Stimulated activated CD4-positive, alpha-beta T cell treated with anti-CD3 and anti-CD28 coated beads, Interleukin-4, amount 100 ng/mL, for 1 hour (primary cell): ENCODE measurements at regions not wholly inside any gene's neighbourhood (a gene's known extent, or its start where the extent isn't known, plus 50 kb on each side); places are given as distances from the start of the nearest gene placed in this dataset.
A peak's percentile ranks its signal among the peaks of the same experiment; 100 is the strongest.
"Not testable (repeated sequence)": the region's sequence is repeated elsewhere in the genome, so short reads cannot be mapped to it uniquely, and the experiment has no call there.

ENCODE experiments used
- DNase-seq: peaks from one replicate; pipeline ENCODE4 v3.0.0-alpha.2; 2020

- no peak for DNase-seq
Measured at GRCh38 chr20:41783423-41784208, 165.4 kb upstream of the CHD6 start.

- DNase-seq: no peak
Measured at GRCh38 chr20:41782730-41783406, 164.7 kb upstream of the CHD6 start.

GRCh38 chr20:41782255-41782654 lies 164.1 kb upstream of the CHD6 start:
- no peak for DNase-seq

- DNase-seq: no peak
Measured at GRCh38 chr20:41776421-41776820, 158.2 kb upstream of the CHD6 start.

- DNase-seq: no peak
Measured at GRCh38 chr20:41774291-41774690, 156.1 kb upstream of the CHD6 start.

GRCh38 chr20:41770965-41771364 lies 152.8 kb upstream of the CHD6 start:
- no peak for DNase-seq

- DNase-seq: no peak
Measured at GRCh38 chr20:41770427-41770826, 152.2 kb upstream of the CHD6 start.

- DNase-seq: no peak
Measured at GRCh38 chr20:41769592-41770018, 151.4 kb upstream of the CHD6 start.

GRCh38 chr20:41750137-41750536 lies 132.0 kb upstream of the CHD6 start:
- no peak for DNase-seq

- DNase-seq: no peak
Measured at GRCh38 chr20:41748756-41749582, 130.8 kb upstream of the CHD6 start.

GRCh38 chr20:41748051-41748450 lies 129.9 kb upstream of the CHD6 start:
- no peak for DNase-seq

GRCh38 chr20:41747226-41747625 lies 129.0 kb upstream of the CHD6 start:
- no peak for DNase-seq

- no peak for DNase-seq
Measured at GRCh38 chr20:41746635-41747034, 128.5 kb upstream of the CHD6 start.

GRCh38 chr20:41738604-41739206 lies 120.5 kb upstream of the CHD6 start:
- DNase-seq: peak; percentile 37

GRCh38 chr20:41735949-41736348 lies 117.8 kb upstream of the CHD6 start:
- DNase-seq: no peak

GRCh38 chr20:41734506-41734945 lies 116.3 kb upstream of the CHD6 start:
- DNase-seq: peak; percentile 6

- DNase-seq: no peak
Measured at GRCh38 chr20:41733151-41733550, 115.0 kb upstream of the CHD6 start.

GRCh38 chr20:41731198-41731597 lies 113.0 kb upstream of the CHD6 start:
- DNase-seq: not testable (repeated sequence)

- not testable (repeated sequence) for DNase-seq
Measured at GRCh38 chr20:41727681-41728080, 109.5 kb upstream of the CHD6 start.

- DNase-seq: no peak
Measured at GRCh38 chr20:41726727-41727126, 108.5 kb upstream of the CHD6 start.

GRCh38 chr20:41719151-41719550 lies 101.0 kb upstream of the CHD6 start:
- no peak for DNase-seq

GRCh38 chr20:41717483-41717882 lies 99.3 kb upstream of the CHD6 start:
- no peak for DNase-seq

GRCh38 chr20:41716911-41717310 lies 98.7 kb upstream of the CHD6 start:
- DNase-seq: no peak
